HG02571 (cell line): ENCODE measurements at regions not wholly inside any gene's neighbourhood (a gene's known extent, or its start where the extent isn't known, plus 50 kb on each side); places are given as distances from the start of the nearest gene placed in this dataset.
"Not testable (repeated sequence)": the region's sequence is repeated elsewhere in the genome, so short reads cannot be mapped to it uniquely, and the experiment has no call there.

Experiments used
- ATAC-seq: cut with Tn5 transposase; IDR thresholded peaks from one replicate; pipeline ENCODE4 v1.9.1; 2021; ENCODE audit warnings: mild to moderate bottlenecking, moderate library complexity; ENCODE audit not compliant: unreplicated experiment

GRCh38 chr4:127449449-127449848, 183.3 kb upstream of the INTU start:
- no peak for ATAC-seq

DNA sequence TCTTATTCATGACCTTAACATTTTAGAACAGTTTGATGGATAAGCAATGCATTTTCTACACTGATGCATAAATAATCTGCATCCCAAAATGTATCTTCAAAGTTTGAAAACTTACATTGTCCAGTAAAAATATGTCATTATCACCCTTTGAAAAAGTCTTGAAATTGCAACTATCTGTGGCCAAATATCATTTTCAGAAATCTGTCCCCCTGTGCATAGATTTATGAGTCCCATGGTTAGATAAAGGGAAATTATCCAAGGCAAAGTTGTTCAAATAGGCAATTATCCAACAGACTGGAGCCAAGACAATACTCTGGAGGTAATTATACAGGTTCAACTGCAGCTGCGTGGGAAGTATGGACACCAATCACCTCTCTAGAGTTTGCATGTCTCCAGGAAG, 182.5 kb upstream of the INTU start:
- ATAC-seq, result no peak

DNA sequence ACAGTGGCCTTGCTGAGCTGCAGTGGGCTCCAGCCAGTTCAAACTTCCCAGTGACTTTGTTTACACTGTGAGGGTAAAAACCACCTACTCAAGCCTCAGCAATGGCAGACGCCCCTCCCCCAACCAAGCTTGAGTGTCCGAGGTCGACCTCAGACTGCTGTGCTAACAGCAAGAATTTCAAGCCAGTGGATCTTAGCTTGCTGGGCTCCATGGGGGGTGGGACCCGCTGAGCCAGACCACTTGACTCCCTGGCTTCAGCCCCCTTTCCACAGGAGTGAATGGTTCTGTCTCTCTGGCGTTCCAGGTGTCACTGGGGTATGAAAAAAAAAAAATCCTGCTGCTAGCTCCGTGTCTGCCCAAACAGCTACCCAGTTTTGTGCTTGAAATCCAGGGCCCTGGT, 168.9 kb upstream of the INTU start:
- no peak for ATAC-seq

- ATAC-seq, result no peak
Measured at GRCh38 chr4:127469542-127469941, 163.2 kb upstream of the INTU start.

- ATAC-seq, result no peak
Measured at GRCh38 chr4:127469959-127470809, 162.6 kb upstream of the INTU start.

DNA sequence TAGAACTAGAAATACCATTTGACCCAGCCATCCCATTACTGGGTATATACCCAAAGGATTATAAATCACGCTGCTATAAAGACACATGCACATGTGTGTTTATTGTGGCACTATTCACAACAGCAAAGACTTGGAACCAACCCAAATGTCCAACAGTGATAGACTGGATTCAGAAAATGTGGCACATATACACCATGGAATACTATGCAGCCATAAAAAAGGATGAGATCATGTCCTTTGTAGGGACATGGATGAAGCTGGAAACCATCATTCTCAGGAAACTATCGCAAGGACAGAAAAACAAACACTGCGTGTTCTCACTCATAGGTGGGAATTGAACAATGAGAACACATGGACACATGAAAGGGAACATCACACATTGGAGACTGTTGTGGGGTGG, 154.5 kb upstream of the INTU start:
- not testable (repeated sequence) for ATAC-seq

DNA sequence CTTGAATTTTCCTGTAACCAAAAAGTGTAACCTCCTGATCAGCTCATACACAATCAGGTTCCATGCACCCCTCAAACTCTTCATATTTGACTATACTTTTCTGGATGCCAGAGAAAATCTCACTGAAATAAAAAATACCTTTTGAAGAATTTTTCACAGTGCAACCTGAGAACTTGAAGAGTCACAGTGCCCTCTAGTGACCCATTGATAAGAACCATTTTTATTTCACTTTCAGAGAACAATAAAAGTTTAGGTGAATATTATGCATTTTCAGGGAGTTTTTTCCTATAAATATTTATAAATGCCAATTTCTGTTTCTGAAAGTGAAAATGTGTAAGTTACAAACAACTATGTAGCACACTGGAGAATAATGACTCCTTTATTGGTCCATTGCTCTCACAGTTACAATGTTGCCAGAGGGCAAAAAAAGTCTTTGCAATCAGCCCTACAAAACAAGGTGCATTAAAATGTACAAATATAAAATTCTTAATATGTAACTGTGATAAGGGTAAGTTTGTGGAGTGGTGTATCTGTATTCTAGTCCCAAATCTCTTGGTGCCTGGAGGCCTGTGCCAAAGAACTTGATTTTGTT, 153.6 kb upstream of the INTU start:
- no peak for ATAC-seq

- no peak for ATAC-seq
Measured at GRCh38 chr4:127482049-127482448, 150.7 kb upstream of the INTU start.

GRCh38 chr4:127484117-127484516, 148.6 kb upstream of the INTU start:
- ATAC-seq, result no peak

GRCh38 chr4:127486248-127486647, 146.5 kb upstream of the INTU start:
- no peak for ATAC-seq

DNA sequence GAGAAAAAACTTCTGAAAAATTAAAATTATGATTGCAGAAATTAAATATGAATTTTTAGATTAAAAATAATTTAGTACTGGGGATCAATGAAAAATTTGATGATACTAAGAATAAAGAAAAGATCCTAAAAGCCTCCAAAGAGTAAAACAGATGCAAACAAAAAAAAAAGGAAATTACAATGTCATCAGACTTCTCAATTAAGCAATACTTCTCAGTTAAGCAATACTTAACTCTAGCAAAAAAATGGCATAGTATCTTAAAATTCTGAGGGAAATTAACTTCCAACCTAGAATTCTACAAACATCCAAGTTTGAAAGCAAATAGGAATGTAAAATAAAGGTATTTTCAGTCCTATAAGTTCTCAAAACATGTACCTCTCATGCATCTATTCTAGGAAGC, 141.2 kb upstream of the INTU start:
- no peak for ATAC-seq

DNA sequence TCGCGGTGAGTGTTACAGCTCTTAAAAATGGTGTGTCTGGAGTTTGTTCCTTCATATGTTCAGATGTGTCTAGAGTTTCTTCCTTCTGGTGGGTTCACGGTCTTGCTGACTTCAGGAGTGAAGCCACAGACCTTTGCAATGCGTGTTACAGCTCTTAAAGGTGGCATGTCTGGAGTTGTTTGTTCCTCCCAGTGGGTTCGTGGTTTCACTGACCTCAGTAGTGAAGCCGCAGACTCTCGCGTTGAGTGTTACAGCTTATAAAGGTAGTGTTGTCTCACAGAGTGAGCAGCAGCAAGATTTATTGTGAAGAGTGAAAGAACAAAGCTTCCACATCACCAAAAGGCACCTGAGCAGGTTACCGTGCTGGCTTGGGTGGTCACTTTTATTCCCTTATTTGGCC, 135.9 kb upstream of the INTU start:
- ATAC-seq, result not testable (repeated sequence)

DNA sequence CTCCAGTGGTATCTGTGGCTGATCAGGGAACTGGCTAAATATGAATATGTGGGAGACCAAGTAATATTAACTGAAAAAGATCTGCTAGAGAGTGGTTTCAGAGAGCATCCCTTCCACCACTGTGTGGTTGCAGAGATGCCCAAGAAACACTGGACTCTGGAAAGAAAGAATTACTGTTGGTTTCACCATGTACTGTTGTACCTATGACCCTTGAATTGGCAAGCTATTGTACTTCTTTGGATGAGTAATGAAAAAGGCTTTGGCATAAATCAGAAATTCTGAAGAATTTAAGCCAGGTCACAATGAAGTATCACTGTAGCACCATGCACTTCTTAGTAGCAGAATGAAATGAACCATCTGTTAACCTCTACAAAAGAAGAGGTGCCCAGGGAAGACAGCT, 134.4 kb upstream of the INTU start:
- no peak for ATAC-seq

- no peak for ATAC-seq
Measured at GRCh38 chr4:127500242-127500641, 132.5 kb upstream of the INTU start.

DNA sequence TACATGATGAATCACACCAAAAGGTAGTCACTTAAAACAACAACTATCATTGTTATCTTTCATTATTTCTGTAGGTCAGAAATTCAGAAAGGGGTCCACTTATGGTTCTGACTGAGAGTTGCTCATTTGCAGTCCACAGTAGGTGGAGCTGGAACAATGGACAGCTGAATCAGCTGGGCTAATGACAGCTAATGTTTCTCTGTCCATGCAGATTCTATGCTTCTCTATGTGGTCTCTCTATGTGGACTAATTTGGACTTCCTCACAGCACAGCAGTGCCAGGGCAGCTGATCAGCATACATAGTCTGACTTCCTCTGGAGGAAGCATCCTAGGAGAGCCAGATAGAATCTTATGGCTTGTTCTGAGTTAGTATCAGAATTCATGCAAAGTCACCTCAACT, 131.7 kb upstream of the INTU start:
- ATAC-seq, result no peak

- ATAC-seq, result no peak
Measured at GRCh38 chr4:127503111-127503510, 129.6 kb upstream of the INTU start.

DNA sequence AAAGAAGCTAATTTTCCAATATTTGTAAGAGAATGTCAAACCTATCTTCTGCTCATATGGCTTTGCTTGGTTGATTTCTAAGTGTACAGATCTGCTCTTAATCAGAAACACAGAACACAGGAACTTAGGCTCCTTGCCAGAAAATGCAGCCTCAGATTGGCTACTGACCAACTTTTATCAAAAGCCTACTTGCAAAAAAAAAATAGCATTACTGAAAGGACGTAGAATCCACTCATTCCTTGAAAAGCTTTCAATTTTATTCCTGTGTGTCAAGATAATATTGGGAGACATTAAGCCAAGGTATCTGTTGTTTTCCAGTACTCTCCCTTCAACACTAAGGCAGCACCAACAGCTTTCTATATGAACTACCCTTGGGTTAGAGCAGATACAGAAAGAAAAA, 127.6 kb upstream of the INTU start:
- no peak for ATAC-seq

- ATAC-seq, result no peak
Measured at GRCh38 chr4:127506283-127506682, 126.5 kb upstream of the INTU start.

- ATAC-seq, result no peak
Measured at GRCh38 chr4:127509155-127509554, 123.6 kb upstream of the INTU start.

- ATAC-seq, result not testable (repeated sequence)
Measured at GRCh38 chr4:127512672-127513071, 120.1 kb upstream of the INTU start.

- not testable (repeated sequence) for ATAC-seq
Measured at GRCh38 chr4:127515259-127515658, 117.5 kb upstream of the INTU start.

GRCh38 chr4:127518046-127518445, 114.7 kb upstream of the INTU start:
- ATAC-seq, result no peak

DNA sequence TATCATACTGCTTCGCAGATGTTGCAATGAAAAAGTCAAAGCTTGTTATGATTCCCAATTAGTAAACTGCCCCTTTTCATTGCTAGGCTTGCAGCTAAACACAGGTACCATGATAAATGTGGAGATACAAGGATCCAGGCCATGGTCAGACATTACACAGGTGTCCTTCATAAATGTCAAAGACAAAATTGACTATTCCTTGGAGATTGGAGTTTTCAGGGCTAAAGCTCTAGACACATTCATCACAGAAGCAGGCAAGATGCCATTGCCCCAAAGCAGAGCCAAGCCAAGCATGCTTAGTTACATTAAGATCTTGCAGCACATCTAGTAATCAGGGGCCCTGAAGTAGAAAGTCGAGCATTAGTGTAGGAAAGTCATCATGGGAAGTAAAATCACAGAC, 111.3 kb upstream of the INTU start:
- no peak for ATAC-seq
